GM19043 (cell line): ENCODE measurements at regions not wholly inside any gene's neighbourhood (a gene's known extent, or its start where the extent isn't known, plus 50 kb on each side); places are given as distances from the start of the nearest gene placed in this dataset.

Source experiments
- ATAC-seq: cut with Tn5 transposase; IDR thresholded peaks from one replicate; pipeline ENCODE4 v1.9.1; 2021; ENCODE audit warnings: low read depth; ENCODE audit not compliant: unreplicated experiment

DNA sequence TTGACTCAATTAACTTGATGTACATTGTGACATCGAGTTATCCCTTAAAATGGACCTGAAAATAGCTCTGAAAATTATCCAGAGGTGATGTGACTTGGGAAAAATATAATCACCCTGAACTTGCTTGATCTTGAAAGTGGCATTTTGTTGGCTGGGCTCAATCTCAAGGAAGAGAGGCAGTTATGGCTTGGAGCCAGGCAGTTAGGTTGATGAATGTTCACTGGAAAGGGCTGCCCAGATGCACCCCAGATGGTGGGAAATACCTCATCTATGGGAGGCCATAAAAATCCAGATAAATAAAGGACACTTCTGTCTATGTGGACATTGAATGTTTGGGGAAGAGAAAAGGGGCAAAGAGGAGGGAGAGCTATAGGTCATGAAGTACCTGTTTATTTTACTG lies 55.7 kb upstream of the OR5AN1 start:
- no peak for ATAC-seq

DNA sequence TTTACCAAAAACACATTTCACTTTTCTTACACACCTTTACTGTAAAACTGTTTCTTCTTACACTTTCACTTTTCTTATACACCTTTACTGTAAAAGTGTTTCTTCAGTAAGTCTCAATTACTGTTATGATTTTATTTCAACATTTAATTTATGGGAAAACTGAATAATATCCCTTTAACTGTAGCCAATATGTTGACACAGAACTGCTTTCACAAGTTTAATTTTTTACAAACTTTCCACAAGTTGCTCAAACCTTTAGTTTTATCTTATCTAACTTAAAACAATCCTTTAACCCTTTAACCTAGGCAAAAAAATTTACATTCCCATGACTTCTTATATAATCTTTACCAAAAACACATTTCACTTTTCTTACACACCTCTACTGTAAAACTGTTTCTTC lies 63.3 kb upstream of the OR5AN1 start:
- no peak for ATAC-seq

- ATAC-seq: no peak
Observed at GRCh38 chr11:59292611-59293010, 66.1 kb upstream of the OR5AN1 start.

DNA sequence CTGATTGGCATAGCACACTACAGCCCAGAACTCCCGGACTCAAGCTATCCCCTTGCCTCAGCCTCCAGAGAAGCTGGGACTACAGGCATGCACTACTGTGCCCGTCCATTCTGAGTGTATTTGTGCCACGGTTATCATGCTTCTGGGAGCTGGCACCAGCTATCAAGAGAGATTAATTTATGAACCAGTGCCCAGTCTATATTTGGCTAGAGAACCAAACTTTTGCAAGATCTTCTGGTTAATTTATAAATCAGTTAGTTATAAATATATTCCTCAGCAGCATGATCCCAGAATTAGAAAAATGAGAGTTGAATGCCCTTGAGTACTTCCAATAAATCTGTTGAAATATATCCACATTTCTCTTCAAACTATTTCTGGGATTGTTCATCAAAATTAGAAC lies 67.5 kb upstream of the OR5AN1 start:
- no peak for ATAC-seq

DNA sequence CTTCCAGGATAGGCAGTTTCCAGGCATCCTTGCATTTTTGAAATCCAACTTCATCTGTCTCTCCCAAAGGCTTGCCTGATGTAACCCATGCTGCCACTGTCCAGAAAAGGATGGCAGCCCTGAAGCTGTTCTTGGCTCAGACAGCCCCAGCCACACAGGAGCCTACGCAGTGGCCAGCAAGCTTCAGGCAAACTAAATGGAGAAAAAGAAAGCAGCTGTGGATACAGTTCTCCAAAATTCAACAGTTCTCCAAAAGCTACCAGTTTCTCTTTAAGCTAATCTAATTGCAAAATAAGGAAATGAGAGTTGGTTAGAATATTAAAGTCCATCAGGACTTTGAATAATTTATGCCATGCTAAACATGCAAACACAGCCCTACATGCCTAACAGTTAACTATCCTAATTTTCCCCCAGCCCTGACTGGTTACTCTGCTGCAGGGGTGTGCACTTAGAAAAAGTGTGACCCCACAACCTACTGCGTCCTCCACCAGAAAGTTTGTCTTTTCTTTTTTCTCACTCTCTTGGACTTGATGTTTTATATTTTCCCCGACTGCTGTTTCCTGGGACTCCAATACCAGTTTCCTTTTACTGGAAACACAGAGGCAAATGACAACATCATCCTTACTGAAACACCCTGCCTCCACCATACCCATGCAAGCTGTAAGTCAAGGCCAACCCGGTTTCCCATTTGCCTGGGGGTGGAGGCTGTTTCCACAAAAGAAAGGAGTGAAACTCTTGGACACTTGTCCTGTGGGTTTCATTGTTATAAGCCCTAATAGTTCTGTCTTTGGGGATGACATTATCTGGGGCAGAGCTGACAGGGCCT lies 69.1 kb upstream of the OR5AN1 start:
- no peak for ATAC-seq

DNA sequence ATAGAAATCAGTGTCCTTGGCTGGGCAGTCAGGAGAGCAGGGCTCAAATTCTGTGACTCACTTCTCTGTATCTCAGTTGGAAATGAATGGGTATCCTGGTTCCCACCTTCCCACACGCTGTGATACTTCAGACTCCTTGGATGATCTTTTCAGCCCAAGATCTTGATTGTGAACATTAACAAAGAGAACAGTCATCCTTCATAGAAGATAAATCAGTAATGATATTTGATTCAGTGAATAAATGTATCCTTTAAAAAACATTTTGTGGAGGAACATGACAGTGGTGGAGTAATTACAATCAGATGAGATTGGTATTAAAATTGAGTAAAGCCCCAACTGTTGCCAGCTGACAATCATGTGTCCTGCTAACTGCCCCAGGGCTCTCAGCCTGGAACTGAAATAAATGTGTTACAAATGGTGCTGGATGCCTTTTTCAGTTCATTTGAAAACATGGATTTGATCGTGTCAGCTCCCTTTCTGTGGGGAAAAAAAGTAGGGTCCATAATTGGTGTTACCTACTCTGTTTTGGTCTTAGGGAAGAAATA lies 72.9 kb upstream of the OR5AN1 start:
- ATAC-seq: no peak

GRCh38 chr11:59284773-59285129 lies 72.0 kb upstream of the MPEG1 start:
- peak; percentile 3 for ATAC-seq

- ATAC-seq: peak; percentile 64
Observed at GRCh38 chr11:59283825-59284772, 71.4 kb upstream of the MPEG1 start.

DNA sequence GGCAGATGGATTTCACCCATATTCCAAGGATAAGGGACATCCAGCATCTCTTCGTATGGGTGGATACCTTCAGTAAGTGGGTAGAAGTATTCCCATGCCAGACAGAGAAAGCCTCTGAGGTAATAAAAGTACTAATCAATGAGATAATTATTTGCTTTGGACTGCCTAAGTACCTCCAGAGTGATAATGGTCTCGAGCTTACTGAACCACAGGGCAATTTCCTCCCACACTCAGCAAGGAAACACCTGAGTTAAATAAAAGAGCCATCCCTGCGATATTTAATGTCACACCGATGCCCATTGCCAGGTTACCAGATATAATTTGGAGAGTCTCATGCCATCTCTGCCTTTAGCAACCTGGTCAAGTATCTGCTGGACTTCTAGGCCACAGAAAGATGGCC lies 70.6 kb upstream of the MPEG1 start:
- ATAC-seq: no peak

- no peak for ATAC-seq
Observed at GRCh38 chr11:59281177-59281576, 68.5 kb upstream of the MPEG1 start.

GRCh38 chr11:59273373-59273841 lies 60.7 kb upstream of the MPEG1 start:
- peak; percentile 97 for ATAC-seq

- no peak for ATAC-seq
Observed at GRCh38 chr11:59272771-59273372, 60.1 kb upstream of the MPEG1 start.

DNA sequence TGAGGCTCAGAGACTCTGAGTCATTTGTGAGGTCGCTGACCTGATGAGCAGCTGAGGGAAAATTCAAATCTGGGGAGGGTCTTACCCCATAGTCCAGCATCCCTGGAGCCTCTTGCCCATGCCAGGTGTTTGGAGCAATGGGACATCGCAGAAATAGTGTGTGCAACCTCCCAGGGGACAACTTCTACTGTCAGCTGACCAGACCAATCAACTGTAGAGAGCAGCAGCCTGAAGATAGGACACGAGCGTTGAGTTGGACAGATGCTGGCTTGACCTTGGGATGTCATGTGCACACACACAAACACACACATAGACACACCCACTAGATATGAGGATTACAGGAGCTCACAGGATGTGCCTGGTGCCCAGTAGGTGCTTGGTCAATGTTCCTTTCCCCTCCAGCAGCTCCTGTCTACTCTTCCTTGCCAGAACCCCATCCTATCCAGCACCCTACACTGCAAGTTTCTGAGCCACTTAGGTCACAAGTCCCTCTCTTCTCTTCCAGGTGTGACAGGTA lies 59.1 kb upstream of the MPEG1 start:
- ATAC-seq: no peak

DNA sequence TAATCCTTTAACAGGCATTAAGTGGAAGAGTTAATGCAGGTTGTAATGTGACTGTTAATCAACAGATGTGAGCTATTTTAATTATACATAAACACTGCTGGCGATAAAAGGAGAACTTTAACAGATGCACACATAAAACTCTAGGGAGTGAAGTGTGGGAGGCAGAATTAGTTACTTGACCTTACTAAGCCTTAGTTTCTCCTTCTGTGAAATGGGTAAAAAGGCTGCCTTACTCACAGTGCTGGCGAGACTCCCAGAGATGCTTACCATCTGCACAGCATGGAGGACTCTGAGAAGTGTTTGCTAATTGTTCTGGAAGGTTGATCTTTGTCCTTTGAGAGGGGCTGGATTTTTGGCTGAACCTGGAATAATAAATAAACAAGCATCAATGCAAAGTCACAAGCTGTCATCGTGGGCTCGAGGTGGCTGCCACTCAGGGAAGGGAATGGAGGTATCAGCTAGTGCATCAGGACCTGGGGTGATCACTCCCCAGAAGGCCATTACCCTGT lies 58.6 kb upstream of the MPEG1 start:
- no peak for ATAC-seq

DNA sequence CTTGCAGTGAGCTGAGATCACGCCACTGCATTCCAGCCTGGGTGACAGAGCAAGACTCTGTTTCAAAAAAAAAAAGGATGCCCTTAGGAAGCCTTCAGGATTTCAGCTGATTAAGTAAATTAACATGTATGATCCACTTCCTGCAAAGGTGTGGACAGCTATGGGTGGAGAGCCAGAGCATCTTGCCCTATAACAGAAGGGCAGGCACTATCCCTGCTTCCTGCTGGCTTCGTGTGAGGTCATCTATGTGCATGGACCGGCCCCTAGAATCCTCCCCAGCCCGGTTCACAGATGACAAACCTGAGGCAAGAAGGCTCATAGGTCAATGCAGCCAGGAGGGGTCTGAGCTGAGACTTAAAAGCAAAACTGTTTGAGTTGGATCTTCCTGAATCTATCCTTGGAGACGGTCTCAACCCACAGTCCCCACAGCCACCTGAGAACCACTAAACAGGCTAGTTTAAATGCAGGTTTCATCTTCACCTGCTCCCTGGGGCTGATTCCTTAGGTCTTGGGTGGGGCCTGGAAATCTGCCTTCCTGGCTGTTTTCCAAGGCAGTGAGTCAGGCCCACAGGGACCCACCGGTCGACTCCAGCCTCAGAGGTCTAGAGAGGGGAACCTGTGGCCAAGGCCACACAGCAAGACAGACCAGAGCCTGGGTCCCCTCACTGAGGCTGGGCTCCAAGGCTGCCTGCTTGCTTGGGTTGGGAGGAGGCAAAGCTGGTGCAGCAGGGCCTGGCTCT lies 55.2 kb upstream of the MPEG1 start:
- ATAC-seq: peak; percentile 2

DNA sequence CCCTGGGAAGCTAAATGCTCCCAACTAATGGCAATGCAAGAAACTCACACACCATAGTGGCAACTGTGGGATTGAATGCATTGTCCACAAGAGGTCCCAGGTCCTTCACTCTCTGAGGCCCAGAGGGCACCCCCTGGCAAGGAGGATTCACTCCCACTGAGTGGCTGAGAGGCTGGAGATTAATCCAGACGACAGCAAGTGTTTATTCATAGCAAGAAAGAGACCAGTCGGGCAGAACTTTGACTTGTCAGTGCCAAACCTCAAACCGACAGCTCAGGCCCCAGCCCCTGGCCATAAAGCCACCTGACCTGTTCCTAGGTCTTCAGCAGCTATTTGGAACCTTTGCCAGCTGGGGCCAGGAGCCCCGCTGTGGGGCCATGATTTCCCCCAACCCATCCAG lies 54.5 kb upstream of the MPEG1 start:
- peak; percentile 72 for ATAC-seq

GRCh38 chr11:59266491-59266890 lies 53.8 kb upstream of the MPEG1 start:
- no peak for ATAC-seq

DNA sequence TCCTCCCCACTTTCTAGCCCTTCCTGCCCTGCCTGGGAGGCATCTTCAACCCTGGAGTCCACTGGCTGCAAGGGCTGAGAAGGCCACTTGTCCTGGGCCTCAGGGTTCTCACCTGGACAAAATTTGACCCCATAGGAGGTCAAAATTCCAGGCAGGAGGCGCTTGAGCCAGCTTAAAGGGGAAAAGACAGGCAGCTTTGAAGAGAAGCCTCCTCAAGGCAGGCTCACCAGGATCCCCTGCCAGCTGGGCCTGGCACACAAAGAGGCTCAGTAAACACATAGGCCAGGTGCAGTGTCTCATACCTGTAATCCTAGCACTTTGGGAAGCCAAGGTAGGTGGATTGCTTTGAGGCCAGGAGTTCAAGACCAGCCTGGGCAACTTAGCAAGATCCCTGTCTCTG lies 53.0 kb upstream of the MPEG1 start:
- ATAC-seq: no peak

DNA sequence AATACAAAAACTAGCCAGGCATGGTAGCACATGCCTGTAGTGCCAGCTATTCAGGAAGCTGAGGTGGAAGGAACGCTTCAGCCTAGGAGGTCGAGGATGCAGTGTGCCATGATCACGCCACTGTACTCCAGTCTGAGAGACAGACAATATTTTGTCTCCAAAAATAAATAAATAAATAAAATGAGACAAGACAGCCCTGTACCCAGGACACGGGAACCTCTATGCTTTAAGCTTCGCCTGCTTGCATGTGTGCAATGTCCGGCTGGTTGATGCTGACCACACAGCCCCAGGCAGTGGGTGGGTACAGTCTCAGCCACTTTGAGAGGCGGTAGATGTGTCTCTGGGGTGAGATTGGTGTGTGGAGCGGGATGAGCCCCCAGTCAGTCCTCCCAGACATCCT lies 52.0 kb upstream of the MPEG1 start:
- ATAC-seq: no peak
